IMR-90 (cell line): ENCODE measurements at regions not wholly inside any gene's neighbourhood (a gene's known extent, or its start where the extent isn't known, plus 50 kb on each side); places are given as distances from the start of the nearest gene placed in this dataset.

Experiments
- ATAC-seq: fragments of 200-7000 bp; cut with Tn5 transposase; 2 replicates; pipeline ENCODE4 v1.9.1; 2020; ENCODE audit warnings: low read depth, mild to moderate bottlenecking, moderate library complexity
- BruUV-seq: library from RNA; stranded (reverse); fragments of 400-500 nt; replicated peaks from 2 replicates; lab custom pipeline; 2021; lab: Mats Ljungman, UMichigan
- CTCF ChIA-PET: fragments of 300-600 bp; formaldehyde crosslinking; extraction: SDS; loops from one replicate; lab custom pipeline; 2021; ENCODE audit warnings: antibody characterized with exemption; lab: Yijun Ruan, JAX
- POLR2A ChIA-PET: fragments of 300-600 bp; sonication (Branson Sonifier 250); formaldehyde crosslinking; loops from one replicate; lab custom pipeline; 2022; ENCODE audit warnings: antibody characterized with exemption; ENCODE audit not compliant: unreplicated experiment; lab: Charles Lee
- DNase-seq: peaks from one replicate; pipeline ENCODE4 v3.0.0; 2013
- H2AFZ ChIP-seq: replicated peaks from 2 replicates; pipeline ENCODE3; 2013; ENCODE audit warnings: low read length, mild to moderate bottlenecking; ENCODE audit not compliant: poor library complexity
- H2AK5ac ChIP-seq: 2 replicates; pipeline ENCODE4 v1.6.1; 2013; ENCODE audit warnings: low read depth, low read length, inconsistent platforms
- H2AK9ac ChIP-seq: replicated peaks from 2 replicates; pipeline ENCODE3; 2013; ENCODE audit warnings: mild to moderate bottlenecking, low read depth, low read length, moderate library complexity; ENCODE audit not compliant: poor library complexity
- H2BK120ac ChIP-seq: 2 replicates; pipeline ENCODE4 v1.6.1; 2013; ENCODE audit warnings: low read depth, low read length, inconsistent platforms
- H2BK15ac ChIP-seq: 3 replicates; pipeline ENCODE4 v1.6.1; 2013; ENCODE audit warnings: low read depth, low read length, inconsistent platforms
- H2BK20ac ChIP-seq: 2 replicates; pipeline ENCODE4 v1.6.1; 2013; ENCODE audit warnings: low read depth, mild to moderate bottlenecking, inconsistent platforms, low read length, moderate library complexity
- H2BK5ac ChIP-seq: 2 replicates; pipeline ENCODE4 v1.6.1; 2013; ENCODE audit warnings: mild to moderate bottlenecking, low read depth, low read length, inconsistent platforms; ENCODE audit not compliant: poor library complexity, severe bottlenecking
- H3K14ac ChIP-seq: replicated peaks from 2 replicates; pipeline ENCODE4 v1.6.1; 2013; ENCODE audit warnings: low read depth, low read length, inconsistent platforms
- H3K18ac ChIP-seq: 2 replicates; pipeline ENCODE4 v1.6.1; 2013; ENCODE audit warnings: low read depth, low read length, control low read depth
- H3K23ac ChIP-seq: 2 replicates; pipeline ENCODE4 v1.6.1; 2013; ENCODE audit warnings: low read depth, low read length, inconsistent platforms
- H3K27ac ChIP-seq: 2 replicates; pipeline ENCODE4 v1.5.1; 2013; ENCODE audit warnings: mild to moderate bottlenecking, control low read depth, low read length; ENCODE audit not compliant: insufficient read depth
- H3K27me3 ChIP-seq: 2 replicates; pipeline ENCODE4 v1.6.1; 2013; ENCODE audit warnings: low read length; ENCODE audit not compliant: control insufficient read depth, insufficient read depth
- H3K36me3 ChIP-seq: 2 replicates; pipeline ENCODE4 v1.6.1; 2013; ENCODE audit warnings: low read length, mixed read lengths; ENCODE audit not compliant: control insufficient read depth, insufficient read depth
- H3K4ac ChIP-seq: 2 replicates; pipeline ENCODE4 v1.6.1; 2013; ENCODE audit warnings: low read depth, low read length, inconsistent platforms
- H3K4me1 ChIP-seq: 2 replicates; pipeline ENCODE4 v1.6.1; 2013; ENCODE audit warnings: low read length, mixed read lengths; ENCODE audit not compliant: control insufficient read depth, insufficient read depth
- H3K4me2 ChIP-seq: 2 replicates; pipeline ENCODE4 v1.6.1; 2013; ENCODE audit warnings: low read depth, mild to moderate bottlenecking, control low read depth, low read length, moderate library complexity
- H3K4me3 ChIP-seq: 2 replicates; pipeline ENCODE4 v1.5.1; 2013; ENCODE audit warnings: low read depth, mild to moderate bottlenecking, control low read depth, low read length, moderate library complexity; ENCODE audit not compliant: insufficient read depth
- H3K56ac ChIP-seq: 2 replicates; pipeline ENCODE4 v1.6.1; 2013; ENCODE audit warnings: low read length, inconsistent platforms; ENCODE audit not compliant: insufficient read depth; ENCODE audit errors: extremely low read depth
- H3K79me1 ChIP-seq, 2 experiments: 2 replicates each; pipeline ENCODE4 v1.6.1; 2013; ENCODE audit warnings: low read length in 2 of 2, inconsistent platforms in 1 of 2, low read depth in 1 of 2
- H3K9ac ChIP-seq: 2 replicates; pipeline ENCODE4 v1.6.1; 2013; ENCODE audit warnings: low read depth, low read length, control low read depth
- H3K9me1 ChIP-seq: 2 replicates; pipeline ENCODE4 v1.6.1; 2013; ENCODE audit warnings: low read length, inconsistent platforms; ENCODE audit not compliant: insufficient read depth
- H3K9me3 ChIP-seq: 2 replicates; pipeline ENCODE4 v1.6.1; 2013; ENCODE audit warnings: low read length; ENCODE audit not compliant: control insufficient read depth, insufficient read depth
- H4K20me1 ChIP-seq: 2 replicates; pipeline ENCODE4 v1.6.1; 2013; ENCODE audit warnings: low read length, inconsistent platforms; ENCODE audit not compliant: insufficient read depth
- H4K5ac ChIP-seq: 2 replicates; pipeline ENCODE4 v1.6.1; 2013; ENCODE audit warnings: mild to moderate bottlenecking, low read depth, low read length, control low read depth
- H4K8ac ChIP-seq, 2 experiments: 2 replicates each; pipeline ENCODE4 v1.6.1; 2013; ENCODE audit warnings: low read depth in 2 of 2, low read length in 2 of 2, control low read depth in 1 of 2, inconsistent platforms in 1 of 2
- H4K91ac ChIP-seq: 2 replicates; pipeline ENCODE4 v1.6.1; 2013; ENCODE audit warnings: low read depth, low read length, inconsistent platforms; ENCODE audit not compliant: insufficient read depth
- CEBPB ChIP-seq: IDR thresholded peaks from 2 replicates; pipeline ENCODE4 v1.6.1; 2012; ENCODE audit warnings: low read depth, low read length, improper control_type of control experiment
- ELK1 ChIP-seq: fragments of 150-350 bp; IDR thresholded peaks from 2 replicates; pipeline ENCODE4 v1.6.1; 2016; ENCODE audit warnings: low read depth, mild to moderate bottlenecking, low read length, moderate library complexity, borderline replicate concordance
- WGBS, 2 experiments: methylation state at CpG; one replicate each; pipeline versions ENCODE4 v1.1.5 to v1.1.7; 2013; ENCODE audit warnings: missing lambda C conversion rate in 2 of 2; ENCODE audit not compliant: insufficient read length in 1 of 2; ENCODE audit errors: extremely low coverage in 2 of 2; 5-methylcytosine and 5-hydroxymethylcytosine counted together
- dilution Hi-C: fragments of 300-500 bp; cut with HindIII; formaldehyde crosslinking; loops from one replicate; pipeline ENCODE4 v1.14.3; 2018; ENCODE audit warnings: low sequenced_read_pairs; ENCODE audit not compliant: unreplicated experiment
- in situ Hi-C: fragments of 300-500 bp; cut with MboI; formaldehyde crosslinking; loops from 3 replicates; pipeline ENCODE4 v1.14.3; 2019; ENCODE audit warnings: low sequenced_read_pairs, inconsistent platforms, mixed read lengths
- intact Hi-C: fragments of 100-400 bp; cut with micrococcal nuclease; formaldehyde crosslinking; loops from 2 replicates; pipeline ENCODE4 v1.10.0; 2022
- TF ChIP-seq, protein P1 (sequence below): conservative IDR thresholded peaks from 2 replicates; pipeline ENCODE4 v1.5.1; 2012; ENCODE audit warnings: mild to moderate bottlenecking, low read depth, low read length, improper control_type of control experiment

DNA sequence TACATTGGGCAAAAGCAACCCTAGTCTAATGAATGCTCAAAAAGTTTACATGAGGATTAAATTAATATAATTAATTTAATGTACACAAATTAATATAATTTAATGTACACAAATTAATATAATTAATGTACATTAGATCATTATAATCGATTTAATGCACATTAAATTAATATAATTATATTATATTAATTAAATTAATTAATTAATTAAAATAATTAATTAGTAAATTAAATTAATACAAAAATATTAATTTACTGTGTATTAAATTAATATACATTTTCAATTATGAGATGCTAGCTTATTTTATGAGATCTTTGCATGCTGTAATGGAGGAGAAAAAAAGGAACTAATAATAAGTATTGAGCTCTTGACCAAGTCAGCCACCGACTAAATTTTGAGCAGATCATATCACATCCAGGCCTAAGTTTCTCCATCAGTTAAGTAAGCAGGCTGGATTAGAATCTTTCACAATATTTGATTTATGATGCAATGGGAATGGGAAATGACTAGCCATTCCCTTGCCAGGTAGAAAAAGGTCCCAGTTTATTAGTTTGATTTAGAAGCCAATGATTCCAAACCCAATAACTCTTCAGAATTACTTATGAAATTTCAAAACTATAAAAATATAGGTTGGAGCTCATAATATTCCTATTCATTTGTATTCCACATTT, 533.4 kb upstream of the GRIA1 start:
- H2BK120ac ChIP-seq = no peak overlapping the region
- H3K79me1 ChIP-seq = no peaks in the 10 kb centered on the region
- ChIA-PET POLR2A (no interaction called here), CTCF (no interaction called here)
- dilution Hi-C loops (no loop called here), in situ Hi-C loops (no loop called here), intact Hi-C loops (no loop called here)
- no peak overlapping the region for H3K4me2 ChIP-seq
- DNase-seq (no peak), ATAC-seq (no peak)
- H2AK5ac ChIP-seq = no peak overlapping the region
- no peaks in the 10 kb centered on the region for H4K20me1 ChIP-seq
- TF ChIP-seq, protein P1, sequence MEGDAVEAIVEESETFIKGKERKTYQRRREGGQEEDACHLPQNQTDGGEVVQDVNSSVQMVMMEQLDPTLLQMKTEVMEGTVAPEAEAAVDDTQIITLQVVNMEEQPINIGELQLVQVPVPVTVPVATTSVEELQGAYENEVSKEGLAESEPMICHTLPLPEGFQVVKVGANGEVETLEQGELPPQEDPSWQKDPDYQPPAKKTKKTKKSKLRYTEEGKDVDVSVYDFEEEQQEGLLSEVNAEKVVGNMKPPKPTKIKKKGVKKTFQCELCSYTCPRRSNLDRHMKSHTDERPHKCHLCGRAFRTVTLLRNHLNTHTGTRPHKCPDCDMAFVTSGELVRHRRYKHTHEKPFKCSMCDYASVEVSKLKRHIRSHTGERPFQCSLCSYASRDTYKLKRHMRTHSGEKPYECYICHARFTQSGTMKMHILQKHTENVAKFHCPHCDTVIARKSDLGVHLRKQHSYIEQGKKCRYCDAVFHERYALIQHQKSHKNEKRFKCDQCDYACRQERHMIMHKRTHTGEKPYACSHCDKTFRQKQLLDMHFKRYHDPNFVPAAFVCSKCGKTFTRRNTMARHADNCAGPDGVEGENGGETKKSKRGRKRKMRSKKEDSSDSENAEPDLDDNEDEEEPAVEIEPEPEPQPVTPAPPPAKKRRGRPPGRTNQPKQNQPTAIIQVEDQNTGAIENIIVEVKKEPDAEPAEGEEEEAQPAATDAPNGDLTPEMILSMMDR = no peak
- peak; percentile 6; the same call in 1 of the 2 replicates for TF ChIP-seq CEBPB
- no peak for TF ChIP-seq ELK1
- no peak overlapping the region for H3K27ac ChIP-seq
- H4K5ac ChIP-seq = no peak overlapping the region
- peaks cover 2% of the 10 kb centered on the region; the same call in 1 of the 2 replicates for H3K9me3 ChIP-seq
- H3K23ac ChIP-seq = no peak overlapping the region
- no peak overlapping the region for H3K4ac ChIP-seq
- H3K14ac ChIP-seq = no peak overlapping the region
- no peak overlapping the region for H3K4me3 ChIP-seq
- H2AFZ ChIP-seq = no peak overlapping the region
- no peak overlapping the region for H2BK5ac ChIP-seq
- H3K18ac ChIP-seq = no peak overlapping the region
- H2AK9ac ChIP-seq = no peak overlapping the region
- no peaks in the 10 kb centered on the region for H3K27me3 ChIP-seq
- BruUV-seq = no TSS peak
- H3K9me1 ChIP-seq = no peaks in the 10 kb centered on the region
- WGBS, 2 experiments = no CpG with 5 or more reads among the region's 2 CpGs
- no peak overlapping the region for H4K91ac ChIP-seq
- H4K8ac ChIP-seq = no peak overlapping the region
- no peak overlapping the region for H3K56ac ChIP-seq
- H2BK20ac ChIP-seq = no peak overlapping the region
- no peak overlapping the region for H3K9ac ChIP-seq
- H3K36me3 ChIP-seq = no peaks in the 10 kb centered on the region
- no peak overlapping the region for H2BK15ac ChIP-seq
- H3K4me1 ChIP-seq = no peaks in the 10 kb centered on the region
